ENCODE measurements at regions not wholly inside any gene's neighbourhood (a gene's known extent, or its start where the extent isn't known, plus 50 kb on each side); places are given as distances from the start of the nearest gene placed in this dataset.

- TF ChIP-seq, protein P1, sequence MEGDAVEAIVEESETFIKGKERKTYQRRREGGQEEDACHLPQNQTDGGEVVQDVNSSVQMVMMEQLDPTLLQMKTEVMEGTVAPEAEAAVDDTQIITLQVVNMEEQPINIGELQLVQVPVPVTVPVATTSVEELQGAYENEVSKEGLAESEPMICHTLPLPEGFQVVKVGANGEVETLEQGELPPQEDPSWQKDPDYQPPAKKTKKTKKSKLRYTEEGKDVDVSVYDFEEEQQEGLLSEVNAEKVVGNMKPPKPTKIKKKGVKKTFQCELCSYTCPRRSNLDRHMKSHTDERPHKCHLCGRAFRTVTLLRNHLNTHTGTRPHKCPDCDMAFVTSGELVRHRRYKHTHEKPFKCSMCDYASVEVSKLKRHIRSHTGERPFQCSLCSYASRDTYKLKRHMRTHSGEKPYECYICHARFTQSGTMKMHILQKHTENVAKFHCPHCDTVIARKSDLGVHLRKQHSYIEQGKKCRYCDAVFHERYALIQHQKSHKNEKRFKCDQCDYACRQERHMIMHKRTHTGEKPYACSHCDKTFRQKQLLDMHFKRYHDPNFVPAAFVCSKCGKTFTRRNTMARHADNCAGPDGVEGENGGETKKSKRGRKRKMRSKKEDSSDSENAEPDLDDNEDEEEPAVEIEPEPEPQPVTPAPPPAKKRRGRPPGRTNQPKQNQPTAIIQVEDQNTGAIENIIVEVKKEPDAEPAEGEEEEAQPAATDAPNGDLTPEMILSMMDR (IDR thresholded peaks at IDR 0.05; ENCODE audit: low read depth, low read length, missing input control): no peak
- no peak for TF ChIP-seq TAF1 (conservative IDR thresholded peaks at IDR 0.05)
- TF ChIP-seq, protein P2, sequence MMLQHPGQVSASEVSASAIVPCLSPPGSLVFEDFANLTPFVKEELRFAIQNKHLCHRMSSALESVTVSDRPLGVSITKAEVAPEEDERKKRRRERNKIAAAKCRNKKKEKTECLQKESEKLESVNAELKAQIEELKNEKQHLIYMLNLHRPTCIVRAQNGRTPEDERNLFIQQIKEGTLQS (IDR thresholded peaks at IDR 0.05): no peak
- no peak for TF ChIP-seq GABPA (IDR thresholded peaks at IDR 0.05 in 1 of 2, conservative IDR thresholded peaks at IDR 0.05 in 1 of 2)
- TF ChIP-seq JUND (IDR thresholded peaks at IDR 0.05): no peak
- no peak for TF ChIP-seq RAD21 (IDR thresholded peaks at IDR 0.05)
- TF ChIP-seq YY1 (IDR thresholded peaks at IDR 0.05): no peak
- no peak for TF ChIP-seq SP1 (IDR thresholded peaks at IDR 0.05)
Observed at GRCh38 chr20:47445291-47445690, 56.4 kb upstream of the NCOA3 start.

Measured in liver (tissue), 3 donors.